ENCODE measurements at regions not wholly inside any gene's neighbourhood (a gene's known extent, or its start where the extent isn't known, plus 50 kb on each side); places are given as distances from the start of the nearest gene placed in this dataset.

DNA sequence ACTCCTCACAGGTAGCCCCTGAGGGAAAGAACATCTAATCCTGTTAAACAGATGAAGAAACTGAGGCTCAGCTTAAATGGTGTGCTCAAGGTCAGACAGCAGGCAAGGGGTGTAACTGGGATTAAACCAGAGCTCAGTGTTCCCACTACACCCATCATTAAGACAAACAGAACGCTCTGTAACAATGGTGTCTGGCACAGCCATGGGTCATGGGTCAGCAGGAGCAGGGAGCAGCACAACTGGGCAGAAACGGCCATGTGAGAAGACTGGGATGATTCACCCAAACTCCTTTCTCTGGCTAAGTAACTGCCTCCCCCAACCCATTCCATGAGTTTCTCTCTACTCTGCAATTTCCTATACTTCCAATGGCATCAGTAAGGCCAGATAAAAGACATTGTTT is 85.5 kb upstream of the PDE1C start:
- no peak for DNase-seq (ENCODE audit: low read depth, low spot score)
- no peak overlapping the region for H3K4me3 ChIP-seq (replicated peaks in 1 of 2; ENCODE audit: low read depth in 1 of 2, low read length in 2 of 2)
- BruUV-seq (replicated peaks) = no TSS peak
- H3K27ac ChIP-seq (ENCODE audit: low read depth, low read length) = no peak overlapping the region
- H4K20me1 ChIP-seq (ENCODE audit: insufficient read depth) = no peaks in the 10 kb centered on the region
- no peaks in the 10 kb centered on the region for H3K36me3 ChIP-seq (ENCODE audit: control insufficient read depth in 1 of 2, insufficient read depth in 2 of 2, low read length in 2 of 2)
- no peaks in the 10 kb centered on the region for H3K79me2 ChIP-seq (ENCODE audit: insufficient read depth, low read length)
- no peaks in the 10 kb centered on the region for H3K9me3 ChIP-seq (ENCODE audit: control insufficient read depth in 1 of 2, insufficient read depth in 1 of 2, low read depth in 1 of 2, low read length in 2 of 2)
- H3K27me3 ChIP-seq (ENCODE audit: insufficient read depth, low read length) = peaks cover 31% of the 10 kb centered on the region; the same call in 1 of the 2 replicates
- no peak overlapping the region for H3K4me2 ChIP-seq (ENCODE audit: low read length)
- no peak overlapping the region for H2AFZ ChIP-seq (ENCODE audit: low read depth, low read length, poor library complexity, severe bottlenecking)
- H3K9me2 ChIP-seq (ENCODE audit: insufficient read depth) = no peaks in the 10 kb centered on the region
- no peaks in the 10 kb centered on the region for H3K4me1 ChIP-seq (ENCODE audit: control insufficient read depth in 1 of 2, insufficient read depth in 2 of 2, low read length in 2 of 2)
- no peak for ATAC-seq
- TF ChIP-seq SRF (IDR thresholded peaks at IDR 0.05; ENCODE audit: low read depth) (no peak), REST (IDR thresholded peaks at IDR 0.05; ENCODE audit: low read depth) (no peak), YY1 (IDR thresholded peaks at IDR 0.05; ENCODE audit: extremely low read depth, insufficient replicate concordance, low read depth, low read length) (no peak), TCF7L2 (IDR thresholded peaks at IDR 0.05; ENCODE audit: borderline replicate concordance, extremely low read depth, insufficient read depth, insufficient read length) (no peak), POLR2AphosphoS5 (IDR thresholded peaks at IDR 0.05; ENCODE audit: low read depth, low read length) (no peak), CEBPB (IDR thresholded peaks at IDR 0.05; ENCODE audit: low read depth) (no peak), EGR1 (IDR thresholded peaks at IDR 0.05; ENCODE audit: low read depth) (no peak), JUND (IDR thresholded peaks at IDR 0.05) (no peak), CBX3 (IDR thresholded peaks at IDR 0.05; ENCODE audit: low read depth) (no peak), ZBTB33 (IDR thresholded peaks at IDR 0.05; ENCODE audit: extremely low read depth, insufficient replicate concordance, low read length) (no peak), EZH2 (IDR thresholded peaks at IDR 0.05) (no peak), MAX (IDR thresholded peaks at IDR 0.05) (no peak), POLR2A (IDR thresholded peaks at IDR 0.05; ENCODE audit: borderline replicate concordance, extremely low read depth, insufficient read depth, insufficient read length) (no peak), EZH2phosphoT487 (IDR thresholded peaks at IDR 0.05; ENCODE audit: borderline replicate concordance) (no peak), RAD21 (IDR thresholded peaks at IDR 0.05; ENCODE audit: low read depth) (no peak)
- CTCF ChIA-PET = no interaction called here
- intact Hi-C loops (cut with micrococcal nuclease) = no loop called here
- RAD21 ChIA-PET (ENCODE audit: low non-redundant PET in 1 of 2, low total read pairs in 2 of 2, uncharacterized antibody in 2 of 2, unreplicated experiment in 2 of 2) = no interaction called here
- POLR2A ChIA-PET = no interaction called here
- H3K9ac ChIP-seq (ENCODE audit: low read length) = no peak overlapping the region

All from HCT116 (cell line).